Testis (tissue), 2 donors: ENCODE measurements at regions not wholly inside any gene's neighbourhood (a gene's known extent, or its start where the extent isn't known, plus 50 kb on each side); places are given as distances from the start of the nearest gene placed in this dataset.

Experiments
- DNase-seq: peaks from one replicate; pipeline ENCODE4 v3.0.0-alpha.2; 2019
- H3K27ac ChIP-seq, 2 donors: fragments of 200-600 bp; sonication (generic); one replicate each; pipeline ENCODE4 v1.5.1; 2019
- H3K27me3 ChIP-seq: fragments of 200-600 bp; sonication (generic); one replicate; pipeline ENCODE4 v1.5.1; 2019
- H3K36me3 ChIP-seq: fragments of 200-600 bp; sonication (generic); one replicate; pipeline ENCODE4 v1.5.1; 2017; ENCODE audit warnings: low read depth; ENCODE audit errors: missing control alignments
- H3K4me1 ChIP-seq: fragments of 200-600 bp; sonication (generic); one replicate; pipeline ENCODE4 v1.5.1; 2019
- H3K4me3 ChIP-seq, 2 donors: fragments of 200-600 bp; sonication (generic); one replicate each; pipeline ENCODE4 v1.5.1; 2017 to 2019
- H3K9me3 ChIP-seq: fragments of 200-600 bp; sonication (generic); one replicate; pipeline ENCODE4 v1.5.1; 2017
- CTCF ChIP-seq, 3 experiments: fragments of 450-650 bp in 2 of 3; fragments of 200-600 bp in 1 of 3; sonication (generic) in 1 of 3; IDR thresholded peaks; one replicate each; pipeline ENCODE4 v1.5.1; 2016 to 2019; ENCODE audit warnings: antibody characterized with exemption in 3 of 3, mild to moderate bottlenecking in 2 of 3, moderate library complexity in 1 of 3
- POLR2A ChIP-seq: fragments of 450-650 bp; IDR thresholded peaks from one replicate; pipeline ENCODE4 v1.6.1; 2017; ENCODE audit warnings: antibody characterized with exemption, mild to moderate bottlenecking, moderate library complexity
- WGBS, 2 donors: methylation state at CpG; one replicate each; pipeline ENCODE4 v1.1.5; 2018; 5-methylcytosine and 5-hydroxymethylcytosine counted together
- intact Hi-C: fragments of 100-400 bp; cut with DNase I; formaldehyde crosslinking; loops from one replicate; pipeline ENCODE4 v1.15.1; 2023; ENCODE audit warnings: low total_unique reads

GRCh38 chr12:59414051-59414450 is 181.8 kb upstream of the SLC16A7 start:
- no peak for DNase-seq
- H3K27me3 ChIP-seq, result no peaks in the 10 kb centered on the region
- no peak overlapping the region for H3K4me3 ChIP-seq
- no peak for TF ChIP-seq POLR2A
- TF ChIP-seq CTCF (IDR thresholded peaks at IDR 0.05), result no peak
- H3K27ac ChIP-seq, result no peak overlapping the region
- no peaks in the 10 kb centered on the region for H3K36me3 ChIP-seq
- intact Hi-C loops, result no loop called here
- no peaks in the 10 kb centered on the region for H3K9me3 ChIP-seq
- no peaks in the 10 kb centered on the region for H3K4me1 ChIP-seq
- WGBS, 2 donors, result 55 to 57% methylated on average over 1 of the region's 1 CpG

- no peak overlapping the region for H3K4me3 ChIP-seq
- no peak for TF ChIP-seq CTCF (IDR thresholded peaks at IDR 0.05)
- intact Hi-C loops, result no loop called here
- H3K27ac ChIP-seq, result no peak overlapping the region
- no peaks in the 10 kb centered on the region for H3K9me3 ChIP-seq
- no peak for DNase-seq
- no peaks in the 10 kb centered on the region for H3K4me1 ChIP-seq
- H3K36me3 ChIP-seq, result no peaks in the 10 kb centered on the region
- 80 to 81% methylated on average over 1 of the region's 1 CpG for WGBS, 2 donors
- no peaks in the 10 kb centered on the region for H3K27me3 ChIP-seq
Measured at GRCh38 chr12:59408431-59408830, 187.4 kb upstream of the SLC16A7 start.

- no peak for TF ChIP-seq CTCF (IDR thresholded peaks at IDR 0.05)
- TF ChIP-seq POLR2A, result no peak
- no peak for DNase-seq
- intact Hi-C loops, result no loop called here
- Histone ChIP-seq H3K9me3 (no peaks in the 10 kb centered on the region), H3K36me3 (no peaks in the 10 kb centered on the region), H3K27ac (no peak overlapping the region), H3K4me1 (no peaks in the 10 kb centered on the region), H3K27me3 (no peaks in the 10 kb centered on the region), H3K4me3 (no peak overlapping the region)
- 33 to 76% methylated on average over 2 of the region's 2 CpGs for WGBS, 2 donors
Measured at GRCh38 chr12:59407799-59408198, 188.0 kb upstream of the SLC16A7 start.

- no peak for DNase-seq
- H3K4me1 ChIP-seq, result no peaks in the 10 kb centered on the region
- H3K36me3 ChIP-seq, result no peaks in the 10 kb centered on the region
- H3K9me3 ChIP-seq, result no peaks in the 10 kb centered on the region
- intact Hi-C loops, result no loop called here
- no peak overlapping the region for H3K4me3 ChIP-seq
- no peaks in the 10 kb centered on the region for H3K27me3 ChIP-seq
- H3K27ac ChIP-seq, result no peak overlapping the region
- TF ChIP-seq CTCF (IDR thresholded peaks at IDR 0.05) (no peak), POLR2A (no peak)
Measured at GRCh38 chr12:59405992-59406391, 189.8 kb upstream of the SLC16A7 start.

GRCh38 chr12:59404109-59404650 is 191.6 kb upstream of the SLC16A7 start:
- TF ChIP-seq CTCF (IDR thresholded peaks at IDR 0.05) (no peak), POLR2A (no peak)
- Histone ChIP-seq H3K27me3 (no peaks in the 10 kb centered on the region), H3K4me3 (no peak overlapping the region), H3K9me3 (no peaks in the 10 kb centered on the region), H3K36me3 (no peaks in the 10 kb centered on the region), H3K4me1 (no peaks in the 10 kb centered on the region), H3K27ac (no peak overlapping the region)
- intact Hi-C loops, result no loop called here
- no peak for DNase-seq
